Keratinocyte (primary cell): ENCODE measurements at regions not wholly inside any gene's neighbourhood (a gene's known extent, or its start where the extent isn't known, plus 50 kb on each side); places are given as distances from the start of the nearest gene placed in this dataset.

Experiments used
- DNase-seq: peaks from one replicate; pipeline ENCODE4 v3.0.0-alpha.2; 2011; ENCODE audit warnings: low read depth, missing footprints, low spot score
- FAIRE-seq: peaks from 2 replicates; lab custom pipeline; 2011; peaks lifted over from hg19 to GRCh38; lab: Jason Lieb, UNC
- H2AFZ ChIP-seq: 2 replicates; pipeline ENCODE4 v1.6.0; 2012; ENCODE audit warnings: low read length, control low read depth, inconsistent platforms; ENCODE audit not compliant: control insufficient read depth
- H3K27ac ChIP-seq: 2 replicates; pipeline ENCODE4 v1.5.1; 2011; ENCODE audit warnings: low read length; ENCODE audit not compliant: control insufficient read depth, insufficient read depth
- H3K27me3 ChIP-seq: 3 replicates; pipeline ENCODE4 v1.6.0; 2011; ENCODE audit warnings: low read length; ENCODE audit not compliant: control insufficient read depth, insufficient read depth; ENCODE audit errors: extremely low read depth
- H3K36me3 ChIP-seq, 2 experiments: 2 replicates in 1 of 2; 3 replicates in 1 of 2; pipeline ENCODE4 v1.5.1; 2011; ENCODE audit warnings: low read length in 2 of 2, mild to moderate bottlenecking in 1 of 2; ENCODE audit not compliant: control insufficient read depth in 2 of 2, insufficient read depth in 2 of 2; ENCODE audit errors: extremely low read depth in 1 of 2
- H3K4me1 ChIP-seq: 3 replicates; pipeline ENCODE4 v1.5.1; 2011; ENCODE audit warnings: low read length; ENCODE audit not compliant: control insufficient read depth, insufficient read depth; ENCODE audit errors: extremely low read depth
- H3K4me2 ChIP-seq: 3 replicates; pipeline ENCODE4 v1.6.0; 2011; ENCODE audit warnings: low read depth, low read length; ENCODE audit not compliant: control insufficient read depth, insufficient read depth; ENCODE audit errors: extremely low read depth
- H3K4me3 ChIP-seq, 3 experiments: fragments of 200-600 bp in 1 of 3; sonication (generic) in 1 of 3; 2 replicates in 2 of 3; 3 replicates in 1 of 3; pipeline ENCODE4 v1.5.1; 2011 to 2016; ENCODE audit warnings: low read length in 3 of 3, mild to moderate bottlenecking in 3 of 3, control low read depth in 2 of 3, inconsistent platforms in 1 of 3, low read depth in 1 of 3, mixed read lengths in 1 of 3, mixed run types in 1 of 3, moderate library complexity in 1 of 3; ENCODE audit not compliant: control insufficient read depth in 2 of 3, insufficient read depth in 2 of 3; ENCODE audit errors: extremely low read depth in 1 of 3
- H3K79me2 ChIP-seq: 2 replicates; pipeline ENCODE4 v1.6.0; 2012; ENCODE audit warnings: low read length; ENCODE audit not compliant: control insufficient read depth, insufficient read depth
- H3K9ac ChIP-seq: 3 replicates; pipeline ENCODE4 v1.6.0; 2011; ENCODE audit warnings: low read length; ENCODE audit not compliant: control insufficient read depth, insufficient read depth; ENCODE audit errors: extremely low read depth
- H3K9me1 ChIP-seq: 3 replicates; pipeline ENCODE4 v1.6.0; 2011; ENCODE audit warnings: low read length; ENCODE audit not compliant: control insufficient read depth, insufficient read depth; ENCODE audit errors: extremely low read depth
- H3K9me3 ChIP-seq: 2 replicates; pipeline ENCODE4 v1.5.1; 2012; ENCODE audit warnings: low read depth, low read length; ENCODE audit not compliant: control insufficient read depth
- H4K20me1 ChIP-seq: 3 replicates; pipeline ENCODE4 v1.6.0; 2011; ENCODE audit warnings: low read length; ENCODE audit not compliant: control insufficient read depth, insufficient read depth; ENCODE audit errors: extremely low read depth
- CTCF ChIP-seq, 3 experiments: IDR thresholded peaks in 1 of 3; conservative IDR thresholded peaks in 1 of 3; optimal IDR thresholded peaks in 1 of 3; 2 replicates in 2 of 3; 3 replicates in 1 of 3; pipeline versions ENCODE3 to v1.5.1; 2011; ENCODE audit warnings: low read length in 3 of 3, mild to moderate bottlenecking in 3 of 3, moderate library complexity in 2 of 3, control low read depth in 1 of 3, inconsistent platforms in 1 of 3; ENCODE audit not compliant: insufficient read depth in 2 of 3; ENCODE audit errors: extremely low read depth in 1 of 3
- EZH2 ChIP-seq: IDR thresholded peaks from one replicate; pipeline ENCODE4 v1.6.1; 2012; ENCODE audit warnings: inconsistent platforms, mild to moderate bottlenecking, low read length, moderate library complexity
- dilution Hi-C: fragments of 300-500 bp; cut with MboI; formaldehyde crosslinking; loops from one replicate; pipeline ENCODE4 v1.7.0; 2020; ENCODE audit warnings: low sequenced_read_pairs; ENCODE audit not compliant: extremely low pct_ligation_motif_present

DNA sequence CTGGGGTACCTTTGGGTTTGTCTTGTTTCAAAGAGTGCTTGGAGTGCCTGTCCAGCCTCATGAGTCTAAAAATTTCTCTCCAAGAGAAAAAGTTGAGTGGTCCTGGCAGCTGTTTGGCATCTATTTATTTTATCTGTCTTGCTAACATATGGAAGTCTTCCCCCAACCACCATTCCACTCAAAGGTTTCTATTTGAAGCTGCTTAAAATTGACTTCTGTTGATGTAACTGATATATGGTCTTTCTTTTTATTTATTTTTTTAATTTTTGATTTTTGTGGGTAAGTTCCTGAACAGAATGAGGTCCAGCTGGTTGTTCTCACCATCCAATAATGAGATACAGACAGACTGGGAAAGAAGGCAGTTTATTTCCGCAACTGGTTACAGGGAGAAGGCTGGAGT lies 178.7 kb upstream of the SGCD start:
- Histone ChIP-seq H3K9ac (no peak overlapping the region), H3K4me2 (no peak overlapping the region), H3K9me1 (no peaks in the 10 kb centered on the region), H3K9me3 (no peaks in the 10 kb centered on the region), H2AFZ (no peak overlapping the region), H3K27me3 (no peaks in the 10 kb centered on the region), H3K36me3 (no peaks in the 10 kb centered on the region), H3K4me3 (no peak overlapping the region), H3K4me1 (no peaks in the 10 kb centered on the region), H3K79me2 (no peaks in the 10 kb centered on the region), H4K20me1 (no peaks in the 10 kb centered on the region), H3K27ac (no peak overlapping the region)
- TF ChIP-seq EZH2 (no peak), CTCF (optimal IDR thresholded peaks at IDR 0.05 in 1 of 3, IDR thresholded peaks at IDR 0.05 in 1 of 3, conservative IDR thresholded peaks at IDR 0.05 in 1 of 3; ENCODE audit: extremely low read depth in 1 of 3, insufficient read depth in 2 of 3, low read length in 3 of 3) (no peak)
- DNase-seq (no peak), FAIRE-seq (no peak)
- dilution Hi-C loops, result no loop called here

DNA sequence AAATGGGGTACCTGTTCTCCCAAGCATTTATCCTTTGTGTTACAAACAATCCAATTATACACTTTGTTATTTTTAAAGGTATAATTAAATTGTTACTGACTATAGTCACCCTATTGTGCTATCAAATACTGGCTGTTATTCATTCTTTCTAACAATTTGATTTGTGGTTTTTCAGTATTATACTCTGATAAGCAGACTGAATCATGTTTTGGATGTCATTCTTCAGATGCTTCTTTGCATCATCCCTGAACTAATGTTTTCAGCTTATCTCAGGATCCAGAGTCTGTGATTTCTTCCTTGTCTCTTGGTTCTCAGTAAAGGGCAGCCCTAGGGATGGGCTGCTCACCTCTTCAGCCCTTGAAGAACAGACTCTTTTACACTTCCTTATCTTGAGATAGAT lies 177.8 kb upstream of the SGCD start:
- no peak overlapping the region for H3K27ac ChIP-seq
- H3K9ac ChIP-seq, result no peak overlapping the region
- TF ChIP-seq EZH2 (no peak), CTCF (optimal IDR thresholded peaks at IDR 0.05 in 1 of 3, IDR thresholded peaks at IDR 0.05 in 1 of 3, conservative IDR thresholded peaks at IDR 0.05 in 1 of 3; ENCODE audit: extremely low read depth in 1 of 3, insufficient read depth in 2 of 3, low read length in 3 of 3) (no peak)
- H3K4me2 ChIP-seq, result no peak overlapping the region
- no peaks in the 10 kb centered on the region for H3K9me3 ChIP-seq
- H3K27me3 ChIP-seq, result no peaks in the 10 kb centered on the region
- no peaks in the 10 kb centered on the region for H3K36me3 ChIP-seq
- DNase-seq (no peak), FAIRE-seq (no peak)
- no peaks in the 10 kb centered on the region for H4K20me1 ChIP-seq
- no peak overlapping the region for H3K4me3 ChIP-seq
- H3K4me1 ChIP-seq, result no peaks in the 10 kb centered on the region
- no peaks in the 10 kb centered on the region for H3K9me1 ChIP-seq
- H3K79me2 ChIP-seq, result no peaks in the 10 kb centered on the region
- H2AFZ ChIP-seq, result no peak overlapping the region
- dilution Hi-C loops, result no loop called here
